Gastrocnemius medialis (tissue), 4 donors: ENCODE measurements at regions not wholly inside any gene's neighbourhood (a gene's known extent, or its start where the extent isn't known, plus 50 kb on each side); places are given as distances from the start of the nearest gene placed in this dataset.

Source experiments
- ATAC-seq, 2 donors: fragments of 150-250 bp; one replicate each; pipeline ENCODE4 v1.9.1; 2016
- DNase-seq, 2 donors: peaks; one replicate each; pipeline ENCODE4 v3.0.0-alpha.2; 2019
- H3K27ac ChIP-seq, 4 donors: fragments of 200-600 bp; sonication (generic); 1 replicate in 1 of 4; 2 replicates in 3 of 4; pipeline ENCODE4 v1.5.1; 2016 to 2018; ENCODE audit warnings: mild to moderate bottlenecking in 2 of 4, moderate library complexity in 1 of 4
- H3K27me3 ChIP-seq, 3 donors: fragments of 200-600 bp; sonication (generic) in 2 of 3; 1 replicate in 1 of 3; 2 replicates in 2 of 3; pipeline versions ENCODE4 v1.5.1 to v1.6.0; 2016 to 2019; ENCODE audit warnings: mild to moderate bottlenecking in 1 of 3, moderate library complexity in 1 of 3
- H3K36me3 ChIP-seq, 2 donors: fragments of 200-600 bp; sonication (generic) in 1 of 2; one replicate each; pipeline ENCODE4 v1.5.1; 2017 to 2018
- H3K4me1 ChIP-seq, 2 donors: fragments of 200-600 bp; sonication (generic) in 1 of 2; one replicate each; pipeline ENCODE4 v1.5.1; 2016 to 2017; ENCODE audit warnings: mild to moderate bottlenecking in 2 of 2
- H3K4me3 ChIP-seq, 4 donors: fragments of 200-600 bp; sonication (generic) in 3 of 4; 1 replicate in 1 of 4; 2 replicates in 3 of 4; pipeline ENCODE4 v1.5.1; 2016 to 2019; ENCODE audit warnings: mild to moderate bottlenecking in 2 of 4
- H3K9me3 ChIP-seq, 3 donors: fragments of 200-600 bp; sonication (generic) in 2 of 3; 1 replicate in 1 of 3; 2 replicates in 2 of 3; pipeline ENCODE4 v1.5.1; 2016 to 2019
- POLR2A ChIP-seq, 2 donors: fragments of 450-650 bp; IDR thresholded peaks; one replicate each; pipeline ENCODE4 v1.6.1; 2017; ENCODE audit warnings: antibody characterized with exemption in 2 of 2, mild to moderate bottlenecking in 2 of 2, moderate library complexity in 2 of 2
- in situ Hi-C, 4 donors: fragments of 200-750 bp; cut with MboI; loops; one replicate each; pipeline versions ENCODE4 v1.15.0 to v1.8.0; 2017; ENCODE audit warnings: low sequenced_read_pairs in 4 of 4
- intact Hi-C: fragments of 100-400 bp; cut with DNase I; formaldehyde crosslinking; loops from one replicate; pipeline ENCODE4 v1.15.1; 2023; ENCODE audit warnings: low total_unique reads
- TF ChIP-seq, protein P1 (sequence below), 5 experiments: fragments of 450-650 bp in 3 of 5; fragments of 200-600 bp in 2 of 5; sonication (generic) in 2 of 5; IDR thresholded peaks in 4 of 5; conservative IDR thresholded peaks in 1 of 5; 1 replicate in 4 of 5; 2 replicates in 1 of 5; pipeline ENCODE4 v1.5.1; 2016 to 2019; ENCODE audit warnings: antibody characterized with exemption in 5 of 5, mild to moderate bottlenecking in 3 of 5, moderate library complexity in 3 of 5

- TF ChIP-seq POLR2A (IDR thresholded peaks at IDR 0.05): no peak
- TF ChIP-seq, protein P1, sequence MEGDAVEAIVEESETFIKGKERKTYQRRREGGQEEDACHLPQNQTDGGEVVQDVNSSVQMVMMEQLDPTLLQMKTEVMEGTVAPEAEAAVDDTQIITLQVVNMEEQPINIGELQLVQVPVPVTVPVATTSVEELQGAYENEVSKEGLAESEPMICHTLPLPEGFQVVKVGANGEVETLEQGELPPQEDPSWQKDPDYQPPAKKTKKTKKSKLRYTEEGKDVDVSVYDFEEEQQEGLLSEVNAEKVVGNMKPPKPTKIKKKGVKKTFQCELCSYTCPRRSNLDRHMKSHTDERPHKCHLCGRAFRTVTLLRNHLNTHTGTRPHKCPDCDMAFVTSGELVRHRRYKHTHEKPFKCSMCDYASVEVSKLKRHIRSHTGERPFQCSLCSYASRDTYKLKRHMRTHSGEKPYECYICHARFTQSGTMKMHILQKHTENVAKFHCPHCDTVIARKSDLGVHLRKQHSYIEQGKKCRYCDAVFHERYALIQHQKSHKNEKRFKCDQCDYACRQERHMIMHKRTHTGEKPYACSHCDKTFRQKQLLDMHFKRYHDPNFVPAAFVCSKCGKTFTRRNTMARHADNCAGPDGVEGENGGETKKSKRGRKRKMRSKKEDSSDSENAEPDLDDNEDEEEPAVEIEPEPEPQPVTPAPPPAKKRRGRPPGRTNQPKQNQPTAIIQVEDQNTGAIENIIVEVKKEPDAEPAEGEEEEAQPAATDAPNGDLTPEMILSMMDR (IDR thresholded peaks at IDR 0.05 in 4 of 5, conservative IDR thresholded peaks at IDR 0.05 in 1 of 5): no peak
- Histone ChIP-seq H3K36me3 (no peaks in the 10 kb centered on the region), H3K27me3 (no peaks in the 10 kb centered on the region), H3K4me3 (no peak overlapping the region), H3K27ac (no peak overlapping the region), H3K9me3 (no peaks in the 10 kb centered on the region), H3K4me1 (no peaks in the 10 kb centered on the region)
- in situ Hi-C loops (no loop called here), intact Hi-C loops (no loop called here)
- no peak for DNase-seq
- ATAC-seq: no peak
Measured at GRCh38 chr7:132733860-132734259, 157.6 kb upstream of the PLXNA4 start.

DNA sequence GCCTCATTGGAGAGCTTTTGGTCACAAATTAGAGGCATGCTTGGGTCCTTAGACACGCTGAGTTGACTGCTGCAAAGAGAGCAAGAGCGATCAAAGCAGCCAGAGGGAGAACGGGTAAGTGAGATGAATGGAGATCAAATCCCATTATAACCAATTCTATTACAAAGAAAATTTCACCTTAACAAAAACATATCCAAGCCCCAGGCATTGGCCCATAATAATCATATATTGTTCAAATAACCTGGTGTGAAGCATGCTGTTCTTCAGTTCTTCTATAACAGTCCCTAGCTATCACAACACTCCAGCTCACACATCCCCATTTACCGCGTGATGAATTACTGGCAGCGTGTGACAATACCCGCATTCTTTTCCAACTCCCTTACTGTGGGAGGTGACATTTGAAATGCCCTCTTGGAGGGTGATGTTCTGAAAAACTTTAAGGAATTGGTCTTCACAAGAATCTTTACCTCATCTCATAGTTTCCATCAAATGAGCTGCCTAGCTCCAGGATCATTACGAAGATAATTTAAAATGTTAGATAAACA, 156.1 kb upstream of the PLXNA4 start:
- in situ Hi-C loops: no loop called here
- Histone ChIP-seq H3K9me3 (no peaks in the 10 kb centered on the region), H3K36me3 (no peaks in the 10 kb centered on the region), H3K27me3 (no peaks in the 10 kb centered on the region), H3K27ac (no peak overlapping the region), H3K4me1 (no peaks in the 10 kb centered on the region), H3K4me3 (no peak overlapping the region)
- intact Hi-C loops: no loop called here
- TF ChIP-seq, protein P1 (IDR thresholded peaks at IDR 0.05 in 4 of 5, conservative IDR thresholded peaks at IDR 0.05 in 1 of 5): no peak
- no peak for TF ChIP-seq POLR2A (IDR thresholded peaks at IDR 0.05)
- DNase-seq: no peak
- ATAC-seq: no peak

DNA sequence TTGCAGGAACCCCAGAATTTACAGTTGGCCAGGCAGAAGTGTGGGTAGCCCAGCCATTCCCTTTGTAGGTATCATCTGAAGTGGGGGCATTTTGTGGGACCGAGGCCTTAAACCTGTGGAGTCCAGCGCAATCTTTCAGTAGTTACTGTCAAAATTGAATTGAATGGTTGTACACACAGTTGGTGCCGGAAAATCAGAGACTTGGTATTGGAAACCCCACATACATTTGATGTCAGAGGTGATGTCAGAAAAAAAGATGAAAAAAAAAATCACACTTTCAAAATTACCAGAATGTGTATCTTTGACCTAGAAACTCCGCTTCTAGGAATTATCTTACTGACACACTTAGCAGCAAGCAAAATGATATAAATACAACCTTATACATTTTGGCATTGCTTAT, 153.8 kb upstream of the PLXNA4 start:
- Histone ChIP-seq H3K36me3 (no peaks in the 10 kb centered on the region), H3K4me1 (no peaks in the 10 kb centered on the region), H3K27ac (no peak overlapping the region), H3K27me3 (no peaks in the 10 kb centered on the region), H3K4me3 (no peak overlapping the region), H3K9me3 (no peaks in the 10 kb centered on the region)
- ATAC-seq (no peak), DNase-seq (no peak)
- TF ChIP-seq, protein P1 (IDR thresholded peaks at IDR 0.05 in 4 of 5, conservative IDR thresholded peaks at IDR 0.05 in 1 of 5): no peak
- no peak for TF ChIP-seq POLR2A (IDR thresholded peaks at IDR 0.05)
- in situ Hi-C loops: no loop called here
- intact Hi-C loops: no loop called here

DNA sequence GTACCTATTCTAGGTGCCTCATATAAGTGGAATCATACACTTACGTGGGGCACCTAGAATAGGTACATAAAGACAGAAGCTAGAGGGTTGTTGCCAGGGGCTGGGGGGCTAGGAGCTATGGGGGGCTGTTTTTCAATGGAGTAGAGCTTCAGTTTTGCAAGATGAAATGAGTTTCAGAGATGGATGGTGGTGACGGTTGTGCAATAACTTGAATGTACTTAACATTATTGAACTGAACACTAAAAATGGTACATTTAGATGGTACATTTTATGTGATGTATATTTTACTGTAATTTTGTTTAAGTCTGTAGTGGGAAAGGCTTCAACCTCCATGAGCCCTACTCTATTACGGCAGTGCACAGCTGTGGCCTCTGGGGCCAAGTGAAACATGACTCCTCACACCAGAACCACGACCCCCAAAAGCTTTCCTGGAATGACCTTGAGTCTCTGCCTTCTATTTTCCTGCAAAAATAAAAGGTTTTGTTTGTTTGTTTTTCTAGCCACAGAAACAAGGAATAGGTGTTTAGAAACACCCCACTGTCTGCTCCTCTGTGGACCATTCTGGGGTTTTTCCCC, 147.3 kb upstream of the PLXNA4 start:
- Histone ChIP-seq H3K27me3 (no peaks in the 10 kb centered on the region), H3K4me1 (no peaks in the 10 kb centered on the region), H3K4me3 (no peak overlapping the region), H3K9me3 (no peaks in the 10 kb centered on the region), H3K36me3 (no peaks in the 10 kb centered on the region), H3K27ac (no peak overlapping the region)
- in situ Hi-C loops: no loop called here
- ATAC-seq (no peak), DNase-seq (no peak)
- TF ChIP-seq, protein P1 (IDR thresholded peaks at IDR 0.05 in 4 of 5, conservative IDR thresholded peaks at IDR 0.05 in 1 of 5): no peak
- TF ChIP-seq POLR2A (IDR thresholded peaks at IDR 0.05): no peak
- intact Hi-C loops: no loop called here

GRCh38 chr7:132720835-132721234, 144.6 kb upstream of the PLXNA4 start:
- intact Hi-C loops (no loop called here), in situ Hi-C loops (no loop called here)
- no peak overlapping the region for H3K27ac ChIP-seq
- no peak for DNase-seq
- no peak for TF ChIP-seq POLR2A (IDR thresholded peaks at IDR 0.05)
- TF ChIP-seq, protein P1 (IDR thresholded peaks at IDR 0.05 in 4 of 5, conservative IDR thresholded peaks at IDR 0.05 in 1 of 5): no peak
- no peaks in the 10 kb centered on the region for H3K27me3 ChIP-seq
- no peaks in the 10 kb centered on the region for H3K4me1 ChIP-seq
- H3K36me3 ChIP-seq: no peaks in the 10 kb centered on the region
- H3K9me3 ChIP-seq: no peaks in the 10 kb centered on the region
- no peak overlapping the region for H3K4me3 ChIP-seq
- ATAC-seq: no peak
